Psoas muscle (tissue), 7 donors: ENCODE measurements at regions not wholly inside any gene's neighbourhood (a gene's known extent, or its start where the extent isn't known, plus 50 kb on each side); places are given as distances from the start of the nearest gene placed in this dataset.

Experiments used
- ATAC-seq, 4 donors: fragments of 200-7000 bp; cut with Tn5 transposase; one replicate each; pipeline ENCODE4 v1.9.1; 2020; ENCODE audit warnings: moderate library complexity in 3 of 4, mild to moderate bottlenecking in 2 of 4
- DNase-seq, 2 donors: peaks; one replicate each; pipeline ENCODE4 v3.0.0-alpha.2; 2020
- H3K27ac ChIP-seq: fragments of 200-600 bp; one replicate; pipeline ENCODE4 v1.8.0; 2022
- H3K27me3 ChIP-seq, 3 donors: fragments of 200-600 bp in 1 of 3; one replicate each; pipeline versions ENCODE4 v1.6.1 to v1.8.0; 2013 to 2022; ENCODE audit warnings: low read length in 2 of 3, mild to moderate bottlenecking in 2 of 3, moderate library complexity in 1 of 3; ENCODE audit not compliant: insufficient read depth in 3 of 3
- H3K36me3 ChIP-seq, 2 donors: fragments of 200-600 bp in 1 of 2; one replicate each; pipeline versions ENCODE4 v1.6.1 to v1.8.0; 2013 to 2022; ENCODE audit warnings: low read depth in 1 of 2, mild to moderate bottlenecking in 1 of 2, moderate library complexity in 1 of 2; ENCODE audit not compliant: insufficient read depth in 1 of 2
- H3K4me1 ChIP-seq: fragments of 200-600 bp; one replicate; pipeline ENCODE4 v1.8.0; 2022
- H3K4me3 ChIP-seq: fragments of 200-600 bp; one replicate; pipeline ENCODE4 v1.8.0; 2022; ENCODE audit warnings: mild to moderate bottlenecking
- H3K9me3 ChIP-seq: fragments of 200-600 bp; one replicate; pipeline ENCODE4 v1.8.0; 2022
- CTCF ChIP-seq: fragments of 200-600 bp; IDR thresholded peaks from one replicate; pipeline ENCODE4 v1.8.0; 2022; ENCODE audit warnings: antibody characterized with exemption
- WGBS, 3 donors: extraction: QIAGEN DNeasy Blood & Tissue Kit; methylation state at CpG; one replicate each; pipeline versions ENCODE4 v1.1.6 to v1.1.7; 2013; 5-methylcytosine and 5-hydroxymethylcytosine counted together
- intact Hi-C, 2 donors: fragments of 100-400 bp; cut with DNase I; formaldehyde crosslinking; loops; one replicate each; pipeline versions ENCODE4 v1.11.0 to v1.14.2; 2022
- donor health status: healthy with polysubstance abuse.
- donor health status: DM: no; HTN: no; CAD: no; lungs with moderate emphysema.
- donor health status: Bipolar disorder and iron deficiency.
- donor health status: healthy.
- donor health status: DM: yes; HTN: yes; CAD: no.
- donor health status: DM: no; HTN: no; CAD: no.
- donor health status: DM: yes; HTN: yes; CAD: no.

DNA sequence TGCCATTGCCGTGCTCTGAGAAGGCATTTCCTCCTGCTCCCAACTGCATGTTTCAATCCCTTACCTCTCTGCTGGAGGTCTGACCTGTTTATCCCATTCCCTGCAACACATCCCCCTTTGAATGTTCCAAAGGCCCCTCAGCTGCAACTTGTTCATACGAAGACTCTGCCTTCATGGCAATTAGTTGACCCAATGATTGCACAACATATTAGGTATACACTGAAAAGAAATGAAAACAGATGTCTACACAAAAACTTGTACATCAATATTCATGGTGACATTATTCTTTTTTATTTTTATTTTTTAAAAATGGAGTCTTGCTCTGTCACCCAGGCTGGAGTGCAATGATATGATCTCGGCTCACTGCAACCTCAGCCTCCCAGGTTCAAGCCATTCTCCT, 54.9 kb upstream of the STX18 start:
- WGBS, 3 donors: 89 to 91% (median 90%) methylated on average over 3 of the region's 3 CpGs
- intact Hi-C loops: no loop called here
- no peak for TF ChIP-seq CTCF
- H3K27ac ChIP-seq: no peak overlapping the region
- no peak for ATAC-seq
- no peak overlapping the region for H3K4me3 ChIP-seq
- no peak for DNase-seq
- H3K4me1 ChIP-seq: no peaks in the 10 kb centered on the region
- H3K36me3 ChIP-seq: peaks cover 0 to 2% of the 10 kb centered on the region in 2 donors
- H3K27me3 ChIP-seq: no peaks in the 10 kb centered on the region
- H3K9me3 ChIP-seq: peaks cover 9% of the 10 kb centered on the region

- Histone ChIP-seq H3K27me3 (no peaks in the 10 kb centered on the region), H3K4me1 (no peaks in the 10 kb centered on the region), H3K4me3 (no peak overlapping the region), H3K36me3 (peaks cover 0 to 2% of the 10 kb centered on the region in 2 donors), H3K9me3 (peaks cover 9% of the 10 kb centered on the region), H3K27ac (no peak overlapping the region)
- DNase-seq (no peak), ATAC-seq (no peak)
- 71 to 88% (median 86%) methylated on average over 1 of the region's 1 CpG for WGBS, 3 donors
- no peak for TF ChIP-seq CTCF
- intact Hi-C loops: no loop called here
Observed at GRCh38 chr4:4595252-4595651, 53.4 kb upstream of the STX18 start.

- no peak for DNase-seq
- no peak for ATAC-seq
- H3K36me3 ChIP-seq: peaks cover 0 to 2% of the 10 kb centered on the region in 2 donors
- no peak overlapping the region for H3K4me3 ChIP-seq
- no peaks in the 10 kb centered on the region for H3K4me1 ChIP-seq
- intact Hi-C loops: no loop called here
- no peak for TF ChIP-seq CTCF
- H3K9me3 ChIP-seq: peaks cover 9% of the 10 kb centered on the region
- no peaks in the 10 kb centered on the region for H3K27me3 ChIP-seq
- 72 to 82% (median 80%) methylated on average over 6 of the region's 6 CpGs for WGBS, 3 donors
- H3K27ac ChIP-seq: no peak overlapping the region
Observed at GRCh38 chr4:4594285-4594920, 52.6 kb upstream of the STX18 start.

- Histone ChIP-seq H3K9me3 (peaks cover 9% of the 10 kb centered on the region), H3K4me3 (no peak overlapping the region), H3K36me3 (peaks cover 0 to 2% of the 10 kb centered on the region in 2 donors), H3K27ac (no peak overlapping the region), H3K4me1 (no peaks in the 10 kb centered on the region), H3K27me3 (no peaks in the 10 kb centered on the region)
- WGBS, 3 donors: 61 to 71% (median 68%) methylated on average over 11 of the region's 11 CpGs
- DNase-seq (no peak), ATAC-seq (no peak)
- intact Hi-C loops: no loop called here
- no peak for TF ChIP-seq CTCF
Observed at GRCh38 chr4:4593596-4594284, 51.9 kb upstream of the STX18 start.

DNA sequence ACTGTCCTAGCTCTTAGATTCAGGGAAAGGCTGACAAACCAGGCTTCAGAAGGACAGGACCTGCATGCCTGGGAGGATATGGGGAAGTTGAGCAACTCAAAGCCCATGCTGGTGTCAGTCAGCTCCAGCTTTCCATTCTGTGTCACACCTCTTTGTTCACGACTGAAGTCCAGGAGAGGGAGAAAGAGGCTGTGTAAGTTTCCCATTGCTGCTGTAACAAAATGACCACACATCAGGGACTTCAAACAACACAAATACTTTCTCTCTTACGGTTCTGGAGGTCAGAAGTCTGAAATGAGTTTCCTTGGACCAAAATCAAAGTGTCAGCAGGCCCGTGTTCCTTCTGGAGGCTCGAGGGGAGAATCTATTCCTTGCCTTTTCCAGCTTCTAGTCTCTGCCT, 50.6 kb upstream of the STX18 start:
- DNase-seq (no peak), ATAC-seq (no peak)
- intact Hi-C loops: no loop called here
- H3K36me3 ChIP-seq: peaks cover 0 to 2% of the 10 kb centered on the region in 2 donors
- no peak for TF ChIP-seq CTCF
- H3K27ac ChIP-seq: no peak overlapping the region
- no peaks in the 10 kb centered on the region for H3K4me1 ChIP-seq
- H3K27me3 ChIP-seq: no peaks in the 10 kb centered on the region
- 63 to 69% (median 69%) methylated on average over 4 of the region's 4 CpGs for WGBS, 3 donors
- H3K9me3 ChIP-seq: peaks cover 9% of the 10 kb centered on the region
- H3K4me3 ChIP-seq: no peak overlapping the region
